Esophagus muscularis mucosa (tissue), 4 donors: ENCODE measurements at regions not wholly inside any gene's neighbourhood (a gene's known extent, or its start where the extent isn't known, plus 50 kb on each side); places are given as distances from the start of the nearest gene placed in this dataset.

Experiments
- EP300 ChIP-seq: sonication (generic); formaldehyde crosslinking; IDR thresholded peaks from one replicate; pipeline ENCODE4 v1.6.1; 2017; ENCODE audit warnings: antibody characterized with exemption
- POLR2A ChIP-seq: fragments of 450-650 bp; IDR thresholded peaks from one replicate; pipeline ENCODE4 v1.6.1; 2017; ENCODE audit warnings: antibody characterized with exemption, moderate library complexity, mild to moderate bottlenecking, low read depth
- POLR2AphosphoS5 ChIP-seq, 2 donors: sonication (generic); formaldehyde crosslinking; IDR thresholded peaks; one replicate each; pipeline ENCODE4 v1.6.1; 2017; ENCODE audit warnings: antibody characterized with exemption in 2 of 2
- TF ChIP-seq, protein P1 (sequence below), 3 experiments: fragments of 200-600 bp in 2 of 3; fragments of 450-650 bp in 1 of 3; sonication (generic) in 2 of 3; IDR thresholded peaks; one replicate each; pipeline ENCODE4 v1.5.1; 2017 to 2019; ENCODE audit warnings: antibody characterized with exemption in 3 of 3, mild to moderate bottlenecking in 2 of 3, moderate library complexity in 1 of 3

DNA sequence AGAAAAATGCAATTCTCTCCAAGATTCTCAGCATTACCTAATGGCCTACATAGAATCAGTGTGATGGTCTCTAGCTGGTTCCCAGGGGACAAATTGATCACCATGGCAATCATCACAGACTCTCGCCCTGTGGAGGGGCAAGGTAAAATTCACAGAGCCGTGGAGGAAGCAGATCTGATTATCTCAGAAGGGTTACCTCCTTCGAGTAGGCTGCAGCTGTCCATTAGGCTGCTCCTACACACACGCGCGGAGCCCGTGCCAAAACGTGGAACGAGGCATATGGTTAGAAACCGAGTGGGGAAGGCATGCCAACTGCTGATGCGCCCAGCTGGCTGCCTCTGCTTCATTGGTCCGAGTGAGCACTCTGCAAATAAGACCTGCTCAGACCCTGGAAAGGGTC, 52.8 kb upstream of the PTER start:
- TF ChIP-seq, protein P1, sequence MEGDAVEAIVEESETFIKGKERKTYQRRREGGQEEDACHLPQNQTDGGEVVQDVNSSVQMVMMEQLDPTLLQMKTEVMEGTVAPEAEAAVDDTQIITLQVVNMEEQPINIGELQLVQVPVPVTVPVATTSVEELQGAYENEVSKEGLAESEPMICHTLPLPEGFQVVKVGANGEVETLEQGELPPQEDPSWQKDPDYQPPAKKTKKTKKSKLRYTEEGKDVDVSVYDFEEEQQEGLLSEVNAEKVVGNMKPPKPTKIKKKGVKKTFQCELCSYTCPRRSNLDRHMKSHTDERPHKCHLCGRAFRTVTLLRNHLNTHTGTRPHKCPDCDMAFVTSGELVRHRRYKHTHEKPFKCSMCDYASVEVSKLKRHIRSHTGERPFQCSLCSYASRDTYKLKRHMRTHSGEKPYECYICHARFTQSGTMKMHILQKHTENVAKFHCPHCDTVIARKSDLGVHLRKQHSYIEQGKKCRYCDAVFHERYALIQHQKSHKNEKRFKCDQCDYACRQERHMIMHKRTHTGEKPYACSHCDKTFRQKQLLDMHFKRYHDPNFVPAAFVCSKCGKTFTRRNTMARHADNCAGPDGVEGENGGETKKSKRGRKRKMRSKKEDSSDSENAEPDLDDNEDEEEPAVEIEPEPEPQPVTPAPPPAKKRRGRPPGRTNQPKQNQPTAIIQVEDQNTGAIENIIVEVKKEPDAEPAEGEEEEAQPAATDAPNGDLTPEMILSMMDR (IDR thresholded peaks at IDR 0.05), result no peak
- TF ChIP-seq POLR2AphosphoS5 (IDR thresholded peaks at IDR 0.05), result no peak
- TF ChIP-seq POLR2A, result no peak
- TF ChIP-seq EP300, result no peak
